GM12874 (cell line): ENCODE measurements at regions not wholly inside any gene's neighbourhood (a gene's known extent, or its start where the extent isn't known, plus 50 kb on each side); places are given as distances from the start of the nearest gene placed in this dataset.

ENCODE experiments used
- CTCF ChIP-seq: IDR thresholded peaks from 2 replicates; pipeline ENCODE4 v1.5.1; 2011; ENCODE audit warnings: low read depth, mild to moderate bottlenecking, control low read depth, low read length, moderate library complexity; ENCODE audit not compliant: insufficient read depth

- no peak for TF ChIP-seq CTCF
Measured at GRCh38 chr13:99043831-99044231, 66.0 kb upstream of the DOCK9 start.

GRCh38 chr13:99044764-99045163 lies 66.9 kb upstream of the DOCK9 start:
- no peak for TF ChIP-seq CTCF

- no peak for TF ChIP-seq CTCF
Measured at GRCh38 chr13:99045396-99045795, 67.5 kb upstream of the DOCK9 start.

- no peak for TF ChIP-seq CTCF
Measured at GRCh38 chr13:99046851-99047250, 69.0 kb upstream of the DOCK9 start.

- TF ChIP-seq CTCF, result no peak
Measured at GRCh38 chr13:99050983-99051488, 73.2 kb upstream of the DOCK9 start.

GRCh38 chr13:99051768-99052455 lies 74.0 kb upstream of the DOCK9 start:
- TF ChIP-seq CTCF, result no peak

GRCh38 chr13:99053636-99054233 lies 75.9 kb upstream of the DOCK9 start:
- no peak for TF ChIP-seq CTCF
